Calu3 (cell line): ENCODE measurements at regions not wholly inside any gene's neighbourhood (a gene's known extent, or its start where the extent isn't known, plus 50 kb on each side); places are given as distances from the start of the nearest gene placed in this dataset.

Experiments used
- BruUV-seq: library from RNA; stranded (reverse); fragments of 400-500 nt; replicated peaks from 2 replicates; lab custom pipeline; 2021; lab: Mats Ljungman, UMichigan
- CTCF ChIA-PET: fragments of 300-600 bp; sonication (Branson Sonifier 250); formaldehyde crosslinking; loops from one replicate; lab custom pipeline; 2022; ENCODE audit warnings: antibody characterized with exemption; lab: Charles Lee
- DNase-seq: peaks from one replicate; pipeline ENCODE4 v3.0.0; 2022
- H3K27ac Mint-ChIP-seq: one replicate; pipeline ENCODE4 v1.8.0; 2022; ENCODE audit warnings: mixed read lengths; ENCODE audit not compliant: unreplicated experiment
- H3K27me3 Mint-ChIP-seq: one replicate; pipeline ENCODE4 v1.8.0; 2022; ENCODE audit warnings: mixed read lengths; ENCODE audit not compliant: unreplicated experiment
- H3K36me3 Mint-ChIP-seq: one replicate; pipeline ENCODE4 v1.8.0; 2022; ENCODE audit warnings: mild to moderate bottlenecking, moderate library complexity, mixed read lengths; ENCODE audit not compliant: insufficient read depth, unreplicated experiment
- H3K4me1 Mint-ChIP-seq: one replicate; pipeline ENCODE4 v1.8.0; 2022; ENCODE audit warnings: mild to moderate bottlenecking, low read depth, mixed read lengths; ENCODE audit not compliant: unreplicated experiment
- H3K4me3 Mint-ChIP-seq: one replicate; pipeline ENCODE4 v1.8.0; 2022; ENCODE audit warnings: mild to moderate bottlenecking, low read depth, moderate library complexity, mixed read lengths; ENCODE audit not compliant: unreplicated experiment
- H3K9me3 Mint-ChIP-seq: one replicate; pipeline ENCODE4 v1.8.0; 2022; ENCODE audit warnings: low read depth, mixed read lengths; ENCODE audit not compliant: unreplicated experiment
- intact Hi-C: fragments of 100-400 bp; cut with micrococcal nuclease; formaldehyde crosslinking; loops from one replicate; pipeline ENCODE4 v1.10.0; 2022; ENCODE audit not compliant: unreplicated experiment
- TF ChIP-seq, protein P1 (sequence below): fragments of 200-600 bp; IDR thresholded peaks from one replicate; pipeline ENCODE4 v1.8.0; 2022; ENCODE audit warnings: antibody characterized with exemption; ENCODE audit not compliant: unreplicated experiment

DNA sequence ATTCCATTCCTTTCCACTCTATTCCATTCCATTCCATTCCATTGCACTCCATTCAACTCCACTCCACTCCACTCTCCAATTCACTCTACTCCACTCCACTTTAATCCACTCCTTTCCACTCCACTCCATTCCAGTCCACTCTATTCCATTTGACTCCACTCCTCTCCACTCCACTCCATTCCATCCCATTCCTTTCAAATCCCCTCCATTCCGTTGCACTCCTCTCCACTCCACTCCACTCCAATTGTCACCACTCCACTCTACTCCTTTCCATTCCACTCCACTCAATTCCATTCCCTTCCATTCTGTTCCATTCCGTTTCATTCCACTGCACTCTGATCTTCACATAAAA lies 2563.7 kb upstream of the TPTE start:
- TF ChIP-seq, protein P1, sequence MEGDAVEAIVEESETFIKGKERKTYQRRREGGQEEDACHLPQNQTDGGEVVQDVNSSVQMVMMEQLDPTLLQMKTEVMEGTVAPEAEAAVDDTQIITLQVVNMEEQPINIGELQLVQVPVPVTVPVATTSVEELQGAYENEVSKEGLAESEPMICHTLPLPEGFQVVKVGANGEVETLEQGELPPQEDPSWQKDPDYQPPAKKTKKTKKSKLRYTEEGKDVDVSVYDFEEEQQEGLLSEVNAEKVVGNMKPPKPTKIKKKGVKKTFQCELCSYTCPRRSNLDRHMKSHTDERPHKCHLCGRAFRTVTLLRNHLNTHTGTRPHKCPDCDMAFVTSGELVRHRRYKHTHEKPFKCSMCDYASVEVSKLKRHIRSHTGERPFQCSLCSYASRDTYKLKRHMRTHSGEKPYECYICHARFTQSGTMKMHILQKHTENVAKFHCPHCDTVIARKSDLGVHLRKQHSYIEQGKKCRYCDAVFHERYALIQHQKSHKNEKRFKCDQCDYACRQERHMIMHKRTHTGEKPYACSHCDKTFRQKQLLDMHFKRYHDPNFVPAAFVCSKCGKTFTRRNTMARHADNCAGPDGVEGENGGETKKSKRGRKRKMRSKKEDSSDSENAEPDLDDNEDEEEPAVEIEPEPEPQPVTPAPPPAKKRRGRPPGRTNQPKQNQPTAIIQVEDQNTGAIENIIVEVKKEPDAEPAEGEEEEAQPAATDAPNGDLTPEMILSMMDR = no peak
- H3K27me3 Mint-ChIP-seq = no peaks in the 10 kb centered on the region
- H3K36me3 Mint-ChIP-seq = no peaks in the 10 kb centered on the region
- no peak overlapping the region for H3K27ac Mint-ChIP-seq
- H3K9me3 Mint-ChIP-seq = peaks cover 52% of the 10 kb centered on the region
- no peaks in the 10 kb centered on the region for H3K4me1 Mint-ChIP-seq
- H3K4me3 Mint-ChIP-seq = no peak overlapping the region
- BruUV-seq = no TSS peak
- CTCF ChIA-PET = no interaction called here
- no peak for DNase-seq
- intact Hi-C loops = no loop called here
